Pancreas (tissue), 10 donors: ENCODE measurements at regions not wholly inside any gene's neighbourhood (a gene's known extent, or its start where the extent isn't known, plus 50 kb on each side); places are given as distances from the start of the nearest gene placed in this dataset.

Source experiments
- ATAC-seq, 4 donors: fragments of 200-7000 bp; cut with Tn5 transposase; one replicate each; pipeline versions ENCODE4 v1.8.0 to v1.9.1; 2020; ENCODE audit warnings: mild to moderate bottlenecking in 4 of 4, moderate library complexity in 4 of 4
- DNase-seq, 6 donors: peaks; one replicate each; pipeline ENCODE4 v3.0.0-alpha.2; 2020
- FAIRE-seq: peaks from 2 replicates; lab custom pipeline; 2012; peaks lifted over from hg19 to GRCh38; lab: Jason Lieb, UNC
- H3K27ac ChIP-seq, 4 donors: fragments of 200-600 bp; sonication (generic); 1 replicate in 3 of 4; 2 replicates in 1 of 4; pipeline versions ENCODE4 v1.5.0 to v1.8.0; 2020
- H3K27me3 ChIP-seq, 4 donors: fragments of 200-600 bp; one replicate each; pipeline ENCODE4 v1.8.0; 2021
- H3K36me3 ChIP-seq, 3 donors: fragments of 200-600 bp; sonication (generic) in 1 of 3; one replicate each; pipeline versions ENCODE4 v1.5.0 to v1.8.0; 2020 to 2021
- H3K4me1 ChIP-seq, 3 donors: fragments of 200-600 bp; one replicate each; pipeline ENCODE4 v1.8.0; 2021
- H3K4me3 ChIP-seq, 4 donors: fragments of 200-600 bp; sonication (generic) in 2 of 4; one replicate each; pipeline versions ENCODE4 v1.5.0 to v1.8.0; 2020 to 2021
- H3K9me3 ChIP-seq, 4 donors: fragments of 200-600 bp; one replicate each; pipeline ENCODE4 v1.8.0; 2021
- CTCF ChIP-seq, 4 donors: fragments of 200-600 bp; sonication (generic) in 3 of 4; IDR thresholded peaks; one replicate each; pipeline versions ENCODE4 v1.5.0 to v1.8.0; 2021; ENCODE audit warnings: antibody characterized with exemption in 4 of 4
- WGBS, 2 donors: extraction: QIAGEN DNeasy Blood & Tissue Kit; methylation state at CpG; one replicate each; pipeline ENCODE4 v1.1.7; 2013; 5-methylcytosine and 5-hydroxymethylcytosine counted together
- intact Hi-C, 3 donors: fragments of 100-400 bp; cut with DNase I; formaldehyde crosslinking; loops; one replicate each; pipeline versions ENCODE4 v1.11.1 to v1.14.2; 2022
- donor health status: healthy with polysubstance abuse.
- donor health status: DM: no; HTN: no; CAD: no; lungs with moderate emphysema.
- donor health status: DM: no; HTN: no; CAD: no.
- donor health status: control.
- donor health status: control.
- donor health status: Bipolar disorder and iron deficiency.
- donor health status: DM: yes; HTN: yes; CAD: no.
- donor health status: DM: no; HTN: no; CAD: no.
- donor health status: DM: no; HTN: no; CAD: no.
- donor health status: DM: yes; HTN: yes; CAD: no.

- H3K27me3 ChIP-seq, result no peaks in the 10 kb centered on the region
- no peak overlapping the region for H3K4me3 ChIP-seq
Measured at GRCh38 chr7:106518967-106519366, 142.0 kb downstream of the CCDC71L start.

DNA sequence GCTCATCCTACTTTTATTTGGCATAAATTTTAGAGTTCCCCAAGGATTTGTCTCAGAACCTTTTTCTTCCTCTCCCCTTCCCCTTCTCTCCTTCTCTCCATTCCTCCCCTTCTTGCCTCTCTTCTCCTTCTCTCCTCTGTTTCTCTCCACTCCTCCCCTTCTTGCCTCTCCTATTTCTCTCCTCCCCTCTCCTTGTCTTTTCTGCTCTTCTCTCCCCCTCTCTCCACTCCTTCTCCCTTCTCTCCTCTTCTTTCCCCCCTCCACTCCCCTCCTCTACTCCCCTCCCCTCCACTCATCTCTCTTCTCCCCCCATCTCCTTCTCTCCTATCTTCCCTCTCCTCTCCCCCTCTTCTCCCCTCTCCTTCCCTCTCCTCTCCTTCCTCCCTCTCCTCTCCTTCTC is 142.7 kb downstream of the CCDC71L start:
- intact Hi-C loops, result no loop called here
- no peak for DNase-seq
- ATAC-seq, result no peak

More at GRCh38 chr7:106518967-106519366, 142.0 kb downstream of the CCDC71L start:
- intact Hi-C loops, result no loop called here
- ATAC-seq (no peak), FAIRE-seq (no peak), DNase-seq (no peak)
- no peaks in the 10 kb centered on the region for H3K9me3 ChIP-seq
- no peaks in the 10 kb centered on the region for H3K36me3 ChIP-seq
- WGBS, 2 donors, result 46 to 54% methylated on average over 6 of the region's 6 CpGs
- TF ChIP-seq CTCF (IDR thresholded peaks at IDR 0.05), result no peak
- no peak overlapping the region for H3K27ac ChIP-seq
- no peaks in the 10 kb centered on the region for H3K4me1 ChIP-seq

GRCh38 chr7:106517508-106517907 is 143.4 kb downstream of the CCDC71L start:
- no peak for FAIRE-seq
- Histone ChIP-seq H3K36me3 (no peaks in the 10 kb centered on the region), H3K27ac (no peak overlapping the region), H3K4me3 (no peak overlapping the region), H3K9me3 (no peaks in the 10 kb centered on the region), H3K27me3 (no peaks in the 10 kb centered on the region), H3K4me1 (no peaks in the 10 kb centered on the region)
- ATAC-seq, result no peak
- TF ChIP-seq CTCF (IDR thresholded peaks at IDR 0.05), result no peak
- intact Hi-C loops, result no loop called here
- 55 to 76% methylated on average over 4 of the region's 4 CpGs for WGBS, 2 donors
- no peak for DNase-seq

More for the DNA sequence above, 142.7 kb downstream of the CCDC71L start:
- no peak overlapping the region for H3K4me3 ChIP-seq
- no peaks in the 10 kb centered on the region for H3K36me3 ChIP-seq
- H3K4me1 ChIP-seq, result no peaks in the 10 kb centered on the region
- no peak for TF ChIP-seq CTCF (IDR thresholded peaks at IDR 0.05)
- no peaks in the 10 kb centered on the region for H3K9me3 ChIP-seq
- H3K27ac ChIP-seq, result no peak overlapping the region
- FAIRE-seq, result no peak
- H3K27me3 ChIP-seq, result no peaks in the 10 kb centered on the region

DNA sequence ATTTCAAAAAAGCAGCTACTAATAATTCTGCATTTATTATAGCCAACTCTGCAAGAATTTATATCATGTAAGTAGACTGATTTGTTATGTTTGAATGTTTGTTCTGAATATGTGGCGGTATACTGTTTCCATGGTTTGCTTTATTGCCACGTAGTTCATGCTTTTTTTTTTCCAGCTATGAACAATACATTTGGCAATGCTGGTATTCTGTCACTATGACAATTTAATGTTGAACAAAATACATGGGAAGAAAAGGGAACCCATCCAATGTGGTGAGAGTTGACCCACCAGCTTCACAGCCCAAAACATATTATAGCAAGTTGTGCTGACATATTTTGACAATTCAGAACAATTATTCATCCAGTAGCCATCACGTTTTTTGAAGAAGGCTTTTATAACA is 145.6 kb downstream of the CCDC71L start:
- Histone ChIP-seq H3K27me3 (no peaks in the 10 kb centered on the region), H3K27ac (no peak overlapping the region), H3K36me3 (no peaks in the 10 kb centered on the region), H3K4me1 (no peaks in the 10 kb centered on the region), H3K4me3 (no peak overlapping the region), H3K9me3 (no peaks in the 10 kb centered on the region)
- FAIRE-seq, result no peak
- DNase-seq, result no peak
- intact Hi-C loops, result no loop called here
- TF ChIP-seq CTCF (IDR thresholded peaks at IDR 0.05), result no peak
- ATAC-seq, result no peak
- WGBS, 2 donors, result 60 to 61% methylated on average over 3 of the region's 3 CpGs

GRCh38 chr7:106514881-106515280 is 146.1 kb downstream of the CCDC71L start:
- H3K36me3 ChIP-seq, result no peaks in the 10 kb centered on the region
- no peak for TF ChIP-seq CTCF (IDR thresholded peaks at IDR 0.05)
- 77 to 87% methylated on average over 3 of the region's 3 CpGs for WGBS, 2 donors
- intact Hi-C loops, result no loop called here
- no peak for DNase-seq
- no peaks in the 10 kb centered on the region for H3K4me1 ChIP-seq
- no peaks in the 10 kb centered on the region for H3K9me3 ChIP-seq
- no peak overlapping the region for H3K4me3 ChIP-seq
- no peaks in the 10 kb centered on the region for H3K27me3 ChIP-seq
- FAIRE-seq, result no peak
- no peak overlapping the region for H3K27ac ChIP-seq
- no peak for ATAC-seq
